PFSK-1 (cell line): ENCODE measurements at regions not wholly inside any gene's neighbourhood (a gene's known extent, or its start where the extent isn't known, plus 50 kb on each side); places are given as distances from the start of the nearest gene placed in this dataset.

Source experiments
- FOXP2 ChIP-seq: optimal IDR thresholded peaks from 2 replicates; pipeline ENCODE3; 2011; ENCODE audit warnings: borderline replicate concordance, control low read depth, inconsistent platforms; ENCODE audit not compliant: insufficient read depth; ENCODE audit errors: extremely low read length, extremely low read depth
- POLR2AphosphoS5 ChIP-seq: IDR thresholded peaks from 2 replicates; pipeline ENCODE4 v1.6.1; 2012; ENCODE audit warnings: low read depth, mild to moderate bottlenecking, control low read depth, low read length, moderate library complexity
- REST ChIP-seq, 2 experiments: IDR thresholded peaks; 2 replicates each; pipeline versions ENCODE4 v1.6.1 to v1.8.0; 2011 to 2012; ENCODE audit warnings: low read depth in 2 of 2, low read length in 2 of 2, control low read depth in 1 of 2, inconsistent platforms in 1 of 2, mild to moderate bottlenecking in 1 of 2, moderate library complexity in 1 of 2; ENCODE audit not compliant: insufficient read depth in 1 of 2
- SIN3A ChIP-seq: IDR thresholded peaks from 2 replicates; pipeline ENCODE4 v1.6.1; 2012; ENCODE audit warnings: mild to moderate bottlenecking, low read length, moderate library complexity, borderline replicate concordance; ENCODE audit not compliant: insufficient read depth
- TAF1 ChIP-seq: IDR thresholded peaks from 2 replicates; pipeline ENCODE4 v1.6.1; 2012; ENCODE audit warnings: low read length, control low read depth, borderline replicate concordance; ENCODE audit not compliant: insufficient read depth

GRCh38 chr9:127557466-127557869 is 54.6 kb upstream of the STXBP1 start:
- TF ChIP-seq TAF1 (peak; percentile 19; the same call in 1 of the 2 replicates), REST (IDR thresholded peaks at IDR 0.05; ENCODE audit: insufficient read depth in 1 of 2, low read depth in 2 of 2, low read length in 2 of 2) (peak in 1 of 2 experiments; percentile 44; a peak in 1 of 4 replicates), POLR2AphosphoS5 (no peak; the same call in 1 of the 2 replicates), SIN3A (no peak), FOXP2 (no peak)

- TF ChIP-seq POLR2AphosphoS5 (no peak), FOXP2 (no peak)
Observed at GRCh38 chr9:127557998-127558546, 54.0 kb upstream of the STXBP1 start.

- TF ChIP-seq SIN3A (no peak), REST (IDR thresholded peaks at IDR 0.05; ENCODE audit: insufficient read depth in 1 of 2, low read depth in 2 of 2, low read length in 2 of 2) (no peak), TAF1 (no peak), POLR2AphosphoS5 (no peak), FOXP2 (no peak)
Observed at GRCh38 chr9:127558581-127559246, 53.4 kb upstream of the STXBP1 start.

GRCh38 chr9:127559247-127559680 is 52.8 kb upstream of the STXBP1 start:
- TF ChIP-seq POLR2AphosphoS5 (no peak), FOXP2 (no peak), SIN3A (no peak), TAF1 (no peak), REST (IDR thresholded peaks at IDR 0.05; ENCODE audit: insufficient read depth in 1 of 2, low read depth in 2 of 2, low read length in 2 of 2) (no peak)

- no peak for TF ChIP-seq REST (IDR thresholded peaks at IDR 0.05; ENCODE audit: insufficient read depth in 1 of 2, low read depth in 2 of 2, low read length in 2 of 2)
- no peak for TF ChIP-seq TAF1
- no peak for TF ChIP-seq POLR2AphosphoS5
- no peak for TF ChIP-seq FOXP2
- no peak for TF ChIP-seq SIN3A
Observed at GRCh38 chr9:127561491-127562278, 50.4 kb upstream of the STXBP1 start.
